ENCODE measurements at regions not wholly inside any gene's neighbourhood (a gene's known extent, or its start where the extent isn't known, plus 50 kb on each side); places are given as distances from the start of the nearest gene placed in this dataset.

GRCh38 chr9:1954238-1954637, 60.9 kb upstream of the SMARCA2 start:
- ATAC-seq (no peak), DNase-seq (no peak)
- intact Hi-C loops (cut with micrococcal nuclease) = no loop called here

GRCh38 chr9:1956958-1957357, 58.2 kb upstream of the SMARCA2 start:
- no peak for DNase-seq
- intact Hi-C loops (cut with micrococcal nuclease) = no loop called here
- no peak for ATAC-seq

- intact Hi-C loops (cut with micrococcal nuclease) = no loop called here
- ATAC-seq = no peak
- no peak for DNase-seq
Measured at GRCh38 chr9:1957856-1958255, 57.3 kb upstream of the SMARCA2 start.

- intact Hi-C loops (cut with micrococcal nuclease) = no loop called here
- DNase-seq (no peak), ATAC-seq (no peak)
Measured at GRCh38 chr9:1959371-1959770, 55.8 kb upstream of the SMARCA2 start.

GRCh38 chr9:1960342-1961042, 54.7 kb upstream of the SMARCA2 start:
- DNase-seq (no peak), ATAC-seq (peak; percentile 54)
- intact Hi-C loops (cut with micrococcal nuclease) = no loop called here

GRCh38 chr9:1962122-1962521, 53.0 kb upstream of the SMARCA2 start:
- ATAC-seq = peak; percentile 43
- intact Hi-C loops (cut with micrococcal nuclease) = no loop called here
- no peak for DNase-seq

- DNase-seq (no peak), ATAC-seq (no peak)
- intact Hi-C loops (cut with micrococcal nuclease) = no loop called here
Measured at GRCh38 chr9:1962588-1963106, 52.5 kb upstream of the SMARCA2 start.

GRCh38 chr9:1964093-1964492, 51.1 kb upstream of the SMARCA2 start:
- intact Hi-C loops (cut with micrococcal nuclease) = no loop called here
- no peak for DNase-seq
- no peak for ATAC-seq
